ENCODE measurements at regions not wholly inside any gene's neighbourhood (a gene's known extent, or its start where the extent isn't known, plus 50 kb on each side); places are given as distances from the start of the nearest gene placed in this dataset.

DNA sequence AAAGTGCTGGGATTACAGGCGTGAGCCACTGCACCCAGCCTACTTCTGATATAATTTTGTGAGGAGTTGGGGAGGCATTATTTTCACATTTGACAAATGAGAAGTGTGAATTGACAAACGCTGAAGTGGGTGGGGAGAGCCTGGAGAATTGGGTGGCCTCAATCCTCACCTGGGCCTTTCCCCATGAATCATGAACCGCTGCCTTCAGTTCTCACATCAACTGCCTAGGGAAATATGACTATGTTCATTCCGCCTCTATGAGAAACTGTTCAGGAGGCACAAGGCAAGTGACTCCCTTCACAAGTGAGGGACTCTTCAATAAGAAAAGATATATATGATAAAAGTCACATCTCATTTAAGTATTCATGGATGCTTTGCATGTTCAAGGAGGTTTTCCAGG, 96.6 kb upstream of the RND3 start:
- Histone ChIP-seq H3K4me3 (no peak overlapping the region), H3K36me3 (no peaks in the 10 kb centered on the region), H3K27ac (no peak overlapping the region), H3K9me3 (peaks cover 0 to 5% (median 1%) of the 10 kb centered on the region in 3 donors), H3K27me3 (no peaks in the 10 kb centered on the region), H3K4me1 (peaks cover 0 to 4% (median 0%) of the 10 kb centered on the region in 3 donors)
- DNase-seq: no peak
- intact Hi-C loops (cut with DNase I): no loop called here
- 78 to 80% methylated on average over 3 to 4 of the region's 4 CpGs for WGBS, 2 donors
- TF ChIP-seq, protein P1, sequence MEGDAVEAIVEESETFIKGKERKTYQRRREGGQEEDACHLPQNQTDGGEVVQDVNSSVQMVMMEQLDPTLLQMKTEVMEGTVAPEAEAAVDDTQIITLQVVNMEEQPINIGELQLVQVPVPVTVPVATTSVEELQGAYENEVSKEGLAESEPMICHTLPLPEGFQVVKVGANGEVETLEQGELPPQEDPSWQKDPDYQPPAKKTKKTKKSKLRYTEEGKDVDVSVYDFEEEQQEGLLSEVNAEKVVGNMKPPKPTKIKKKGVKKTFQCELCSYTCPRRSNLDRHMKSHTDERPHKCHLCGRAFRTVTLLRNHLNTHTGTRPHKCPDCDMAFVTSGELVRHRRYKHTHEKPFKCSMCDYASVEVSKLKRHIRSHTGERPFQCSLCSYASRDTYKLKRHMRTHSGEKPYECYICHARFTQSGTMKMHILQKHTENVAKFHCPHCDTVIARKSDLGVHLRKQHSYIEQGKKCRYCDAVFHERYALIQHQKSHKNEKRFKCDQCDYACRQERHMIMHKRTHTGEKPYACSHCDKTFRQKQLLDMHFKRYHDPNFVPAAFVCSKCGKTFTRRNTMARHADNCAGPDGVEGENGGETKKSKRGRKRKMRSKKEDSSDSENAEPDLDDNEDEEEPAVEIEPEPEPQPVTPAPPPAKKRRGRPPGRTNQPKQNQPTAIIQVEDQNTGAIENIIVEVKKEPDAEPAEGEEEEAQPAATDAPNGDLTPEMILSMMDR (IDR thresholded peaks at IDR 0.05): no peak
- TF ChIP-seq POLR2A (IDR thresholded peaks at IDR 0.05): no peak

DNA sequence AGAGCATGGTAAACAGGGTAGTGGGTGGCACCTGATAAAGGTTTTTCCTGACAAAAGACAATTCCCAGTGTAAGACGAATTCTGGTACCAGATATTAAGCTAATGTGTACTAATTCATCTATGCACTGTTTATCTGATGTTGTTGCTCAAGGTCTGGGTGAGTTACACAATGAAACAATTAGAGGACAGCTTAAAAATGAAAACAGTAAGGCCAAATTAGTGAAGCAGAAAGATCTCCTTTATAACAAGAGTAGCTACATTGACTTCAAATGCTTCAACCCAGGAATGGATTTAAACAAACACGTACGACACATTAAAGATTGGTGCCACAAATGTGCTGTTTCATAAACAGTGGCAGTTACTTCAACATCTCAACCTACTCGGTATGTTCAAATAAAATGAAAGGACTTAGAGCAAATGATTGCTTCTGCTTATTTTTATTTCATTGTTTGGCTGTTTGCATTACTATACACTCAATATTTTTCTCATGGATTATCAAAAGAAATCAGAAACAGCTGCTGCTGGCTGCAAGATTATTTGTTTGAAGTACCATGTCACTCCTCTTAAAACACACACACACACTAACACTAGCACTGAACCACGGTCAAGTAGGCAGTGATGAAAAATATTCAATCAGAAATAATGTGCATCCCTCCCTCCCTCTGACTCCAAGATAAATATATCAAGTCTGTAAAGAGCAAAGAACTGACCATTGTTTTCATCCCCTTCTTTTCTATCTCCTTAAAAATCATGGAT, 94.4 kb upstream of the RND3 start:
- H3K9me3 ChIP-seq: peaks cover 0 to 17% (median 11%) of the 10 kb centered on the region in 3 donors
- H3K4me1 ChIP-seq: no peaks in the 10 kb centered on the region
- no peak overlapping the region for H3K4me3 ChIP-seq
- no peak for DNase-seq
- 65 to 70% methylated on average over 5 of the region's 5 CpGs for WGBS, 2 donors
- no peak for TF ChIP-seq POLR2A (IDR thresholded peaks at IDR 0.05)
- TF ChIP-seq, protein P1 (IDR thresholded peaks at IDR 0.05): no peak
- intact Hi-C loops (cut with DNase I): no loop called here
- H3K27ac ChIP-seq: no peak overlapping the region
- H3K27me3 ChIP-seq: no peaks in the 10 kb centered on the region
- H3K36me3 ChIP-seq: no peaks in the 10 kb centered on the region

DNA sequence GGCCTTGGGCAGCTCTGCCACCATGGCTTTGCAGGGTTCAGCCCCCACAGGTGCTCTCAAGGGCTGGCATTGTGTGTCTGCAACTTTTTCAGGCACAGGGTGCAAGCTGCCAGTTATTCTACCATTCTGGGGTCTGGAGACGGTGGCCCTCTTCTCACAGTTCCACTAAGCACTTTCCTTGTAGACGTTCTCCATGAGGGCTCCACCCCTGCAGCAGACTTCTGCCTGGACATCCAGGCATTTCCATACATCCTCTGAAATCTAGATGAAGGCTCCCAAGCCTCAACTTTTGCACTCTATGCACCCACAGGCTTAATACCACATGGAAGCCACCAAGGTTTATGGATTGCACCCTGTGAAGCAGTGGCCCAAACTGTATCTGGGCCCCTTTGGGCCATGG, 91.0 kb upstream of the RND3 start:
- no peaks in the 10 kb centered on the region for H3K36me3 ChIP-seq
- no peak overlapping the region for H3K4me3 ChIP-seq
- DNase-seq: no peak
- H3K27ac ChIP-seq: no peak overlapping the region
- peaks cover under 1 to 11% (median under 1%) of the 10 kb centered on the region in 3 donors for H3K4me1 ChIP-seq
- intact Hi-C loops (cut with DNase I): no loop called here
- TF ChIP-seq, protein P1 (IDR thresholded peaks at IDR 0.05): no peak
- H3K9me3 ChIP-seq: peaks cover 0 to 17% (median 11%) of the 10 kb centered on the region in 3 donors
- H3K27me3 ChIP-seq: no peaks in the 10 kb centered on the region
- WGBS, 2 donors: 93 to 94% methylated on average over 2 of the region's 2 CpGs

DNA sequence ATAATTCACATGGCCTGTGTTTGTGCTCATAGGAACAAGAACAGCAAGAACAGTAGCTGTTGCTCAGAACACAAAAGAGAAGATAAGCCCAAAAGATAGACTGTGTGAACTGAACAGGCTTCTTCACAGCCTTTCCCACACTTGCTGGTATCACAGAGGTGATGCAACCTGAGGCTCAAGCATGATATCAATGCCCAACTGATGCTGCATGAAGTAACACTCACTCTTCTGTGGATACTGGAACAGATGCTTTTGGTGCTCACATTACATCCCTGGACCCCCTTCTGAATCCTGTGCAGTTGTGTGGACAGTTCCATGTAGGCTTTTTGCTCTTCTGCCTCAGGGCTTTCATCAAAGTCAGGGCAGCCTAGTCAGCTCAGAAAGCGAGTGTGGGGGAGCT, 88.4 kb upstream of the RND3 start:
- DNase-seq: no peak
- no peaks in the 10 kb centered on the region for H3K36me3 ChIP-seq
- H3K27ac ChIP-seq: no peak overlapping the region
- peaks cover 3 to 28% (median 7%) of the 10 kb centered on the region in 3 donors for H3K4me1 ChIP-seq
- intact Hi-C loops (cut with DNase I): no loop called here
- TF ChIP-seq, protein P1 (IDR thresholded peaks at IDR 0.05): no peak
- TF ChIP-seq POLR2A (IDR thresholded peaks at IDR 0.05): no peak
- no peaks in the 10 kb centered on the region for H3K27me3 ChIP-seq
- peaks cover 0 to 17% (median 11%) of the 10 kb centered on the region in 3 donors for H3K9me3 ChIP-seq
- H3K4me3 ChIP-seq: no peak overlapping the region
- WGBS, 2 donors: 40% methylated on average over 1 of the region's 1 CpG; no CpG with 5 or more reads in 1 of the 2 donors

DNA sequence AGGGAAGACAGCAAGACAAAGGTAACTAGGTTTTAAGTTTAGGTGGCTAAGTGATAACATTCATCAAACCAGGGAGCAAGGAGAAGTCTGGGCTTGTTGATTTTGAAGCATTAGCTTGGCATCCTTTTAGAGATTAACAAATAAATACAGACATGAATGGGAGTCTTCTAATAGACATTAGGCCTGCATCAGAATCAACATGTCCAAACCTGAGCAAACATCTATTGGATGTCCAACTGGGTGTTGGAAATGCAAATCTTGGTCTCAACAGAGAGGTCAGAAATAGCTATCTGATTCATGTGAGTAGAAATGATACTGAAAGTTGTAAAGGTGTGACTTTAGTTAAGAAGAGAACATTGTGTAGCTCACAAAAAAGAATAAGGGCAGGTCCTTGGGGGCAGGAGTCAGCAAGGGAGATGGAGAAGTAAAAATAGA, 85.5 kb upstream of the RND3 start:
- H3K9me3 ChIP-seq: peaks cover 0 to under 1% (median 0%) of the 10 kb centered on the region in 3 donors
- H3K36me3 ChIP-seq: no peaks in the 10 kb centered on the region
- H3K4me3 ChIP-seq: no peak overlapping the region
- peaks cover 3 to 28% (median 7%) of the 10 kb centered on the region in 3 donors for H3K4me1 ChIP-seq
- DNase-seq: no peak
- intact Hi-C loops (cut with DNase I): no loop called here
- no peak for TF ChIP-seq POLR2A (IDR thresholded peaks at IDR 0.05)
- TF ChIP-seq, protein P1 (IDR thresholded peaks at IDR 0.05): no peak
- no peaks in the 10 kb centered on the region for H3K27me3 ChIP-seq
- H3K27ac ChIP-seq: peak overlapping the region in 1 of 4 donors; percentile 48

Measured in esophagus squamous epithelium (tissue), 5 donors.